ENCODE measurements at regions not wholly inside any gene's neighbourhood (a gene's known extent, or its start where the extent isn't known, plus 50 kb on each side); places are given as distances from the start of the nearest gene placed in this dataset.
A peak's percentile ranks its signal among the peaks of the same experiment; 100 is the strongest.

GRCh38 chr10:4678951-4679671 lies 146.9 kb upstream of the AKR1E2 start:
- TF ChIP-seq CTCF (conservative IDR thresholded peaks at IDR 0.05; ENCODE audit: low read depth, low read length) = no peak
- H3K4me3 ChIP-seq (ENCODE audit: low read depth, low read length) = no peak overlapping the region
- no peak for DNase-seq (ENCODE audit: low read depth)

GRCh38 chr10:4678023-4678950 lies 147.7 kb upstream of the AKR1E2 start:
- no peak overlapping the region for H3K4me3 ChIP-seq (ENCODE audit: low read depth, low read length)
- TF ChIP-seq CTCF (conservative IDR thresholded peaks at IDR 0.05; ENCODE audit: low read depth, low read length) = no peak
- DNase-seq (ENCODE audit: low read depth) = peak; percentile 91

- no peak overlapping the region for H3K4me3 ChIP-seq (ENCODE audit: low read depth, low read length)
- peak; percentile 95 for DNase-seq (ENCODE audit: low read depth)
- no peak for TF ChIP-seq CTCF (conservative IDR thresholded peaks at IDR 0.05; ENCODE audit: low read depth, low read length)
These were observed 148.5 kb upstream of the AKR1E2 start for GRCh38 chr10:4677296-4678021.

- no peak for DNase-seq (ENCODE audit: low read depth)
- H3K4me3 ChIP-seq (ENCODE audit: low read depth, low read length) = no peak overlapping the region
- no peak for TF ChIP-seq CTCF (conservative IDR thresholded peaks at IDR 0.05; ENCODE audit: low read depth, low read length)
These were observed 149.4 kb upstream of the AKR1E2 start for GRCh38 chr10:4676566-4676965.

GRCh38 chr10:4675808-4676207 lies 150.2 kb upstream of the AKR1E2 start:
- no peak overlapping the region for H3K4me3 ChIP-seq (ENCODE audit: low read depth, low read length)
- TF ChIP-seq CTCF (conservative IDR thresholded peaks at IDR 0.05; ENCODE audit: low read depth, low read length) = no peak
- no peak for DNase-seq (ENCODE audit: low read depth)

GRCh38 chr10:4673279-4674040 lies 152.5 kb upstream of the AKR1E2 start:
- no peak for DNase-seq (ENCODE audit: low read depth)
- H3K4me3 ChIP-seq (ENCODE audit: low read depth, low read length) = no peak overlapping the region
- no peak for TF ChIP-seq CTCF (conservative IDR thresholded peaks at IDR 0.05; ENCODE audit: low read depth, low read length)
